K562 (cell line): ENCODE measurements at regions not wholly inside any gene's neighbourhood (a gene's known extent, or its start where the extent isn't known, plus 50 kb on each side); places are given as distances from the start of the nearest gene placed in this dataset.

ENCODE experiments used
- ATAC-seq: fragments of 200-7000 bp; cut with Tn5 transposase; 3 replicates; pipeline ENCODE4 v1.9.1; 2020; ENCODE audit warnings: moderate library complexity
- BruUV-seq: library from RNA; stranded (reverse); fragments of 400-500 nt; replicated peaks from 2 replicates; lab custom pipeline; 2021; lab: Mats Ljungman, UMichigan
- CTCF ChIA-PET: fragments of 300-600 bp; formaldehyde crosslinking; extraction: SDS; loops from one replicate; lab custom pipeline; 2021; ENCODE audit warnings: low intra/inter-chr PET ratio; lab: Yijun Ruan, JAX
- POLR2A ChIA-PET: fragments of 300-600, 350-650 bp; sonication (Branson Sonifier 250); formaldehyde crosslinking; extraction: SDS; loops from one replicate; lab custom pipeline; 2021; ENCODE audit warnings: antibody characterized with exemption, inconsistent platforms; lab: Yijun Ruan, JAX
- DNase-seq, 4 experiments: peaks; one replicate each; pipeline versions ENCODE4 v3.0.0 to v3.0.0-alpha.2; 2011 to 2018; ENCODE audit warnings: low spot score in 3 of 4, mixed read lengths in 3 of 4; ENCODE audit errors: extremely low read depth in 1 of 4
- FAIRE-seq: peaks from 2 replicates; lab custom pipeline; 2011; peaks lifted over from hg19 to GRCh38; lab: Jason Lieb, UNC
- H2AFZ ChIP-seq: 2 replicates; pipeline ENCODE4 v1.6.0; 2011; ENCODE audit warnings: low read depth, low read length, control low read depth, inconsistent platforms
- H3K27ac ChIP-seq: fragments of 200-600 bp; 3 replicates; pipeline ENCODE4 v1.8.0; 2011; ENCODE audit warnings: low read depth, mild to moderate bottlenecking, control low read depth, inconsistent platforms, low read length, moderate library complexity, mixed read lengths; ENCODE audit errors: extremely low read depth
- H3K27me3 ChIP-seq, 2 experiments: fragments of 300-600 bp in 1 of 2; 2 replicates in 1 of 2; 3 replicates in 1 of 2; pipeline versions ENCODE4 v1.6.0 to v1.8.0; 2011; ENCODE audit warnings: inconsistent platforms in 2 of 2, low read length in 2 of 2, mild to moderate bottlenecking in 1 of 2, mixed read lengths in 1 of 2, moderate library complexity in 1 of 2; ENCODE audit not compliant: control insufficient read depth in 2 of 2, insufficient read depth in 2 of 2
- H3K36me3 ChIP-seq: fragments of 300-600 bp; 3 replicates; pipeline ENCODE4 v1.8.0; 2011; ENCODE audit warnings: mild to moderate bottlenecking, low read length, inconsistent platforms; ENCODE audit not compliant: control insufficient read depth, insufficient read depth
- H3K4me1 ChIP-seq, 2 experiments: fragments of 200-600 bp in 1 of 2; replicated peaks in 1 of 2; 2 replicates in 1 of 2; 3 replicates in 1 of 2; pipeline versions ENCODE4 v1.5.1 to v1.8.0; 2011; ENCODE audit warnings: inconsistent platforms in 2 of 2, low read length in 2 of 2, mild to moderate bottlenecking in 1 of 2, mixed read lengths in 1 of 2, moderate library complexity in 1 of 2; ENCODE audit not compliant: control insufficient read depth in 2 of 2, insufficient read depth in 2 of 2
- H3K4me2 ChIP-seq: 2 replicates; pipeline ENCODE4 v1.6.1; 2011; ENCODE audit warnings: low read length, control low read depth, inconsistent platforms, mixed read lengths; ENCODE audit not compliant: insufficient read depth
- H3K4me3 ChIP-seq: fragments of 200-600 bp; sonication (generic), shearing (Covaris generic); 2 replicates; pipeline ENCODE4 v1.5.1; 2016; ENCODE audit warnings: control low read depth, inconsistent platforms
- H3K79me2 ChIP-seq: fragments of 200-600 bp; 3 replicates; pipeline ENCODE4 v1.8.0; 2011; ENCODE audit warnings: low read length, inconsistent platforms; ENCODE audit not compliant: control insufficient read depth, insufficient read depth
- H3K9ac ChIP-seq, 2 experiments: 2 replicates each; pipeline versions ENCODE4 v1.6.0 to v1.6.1; 2011; ENCODE audit warnings: low read depth in 2 of 2, low read length in 2 of 2, control low read depth in 1 of 2, inconsistent platforms in 1 of 2, mild to moderate bottlenecking in 1 of 2, mixed read lengths in 1 of 2; ENCODE audit not compliant: insufficient read depth in 1 of 2
- H3K9me1 ChIP-seq: one replicate; pipeline ENCODE4 v1.6.0; 2011; ENCODE audit warnings: inconsistent platforms, mild to moderate bottlenecking, low read length, moderate library complexity; ENCODE audit not compliant: control insufficient read depth, insufficient read depth
- H3K9me3 ChIP-seq: replicated peaks from 2 replicates; pipeline ENCODE4 v1.5.1; 2011; ENCODE audit warnings: low read depth, low read length, inconsistent platforms; ENCODE audit not compliant: control insufficient read depth, insufficient read depth
- H4K20me1 ChIP-seq: replicated peaks from 2 replicates; pipeline ENCODE4 v1.6.1; 2011; ENCODE audit warnings: low read length, inconsistent platforms, mixed read lengths; ENCODE audit not compliant: control insufficient read depth, insufficient read depth
- DNMT1 ChIP-seq: fragments of 450-650 bp; IDR thresholded peaks from 2 replicates; pipeline ENCODE4 v1.6.1; 2016; ENCODE audit warnings: antibody characterized with exemption, mild to moderate bottlenecking
- ESRRB ChIP-seq: fragments of 250-450 bp; sonication (Bioruptor Pico); IDR thresholded peaks from 2 replicates; pipeline ENCODE4 v1.5.0; 2020; ENCODE audit warnings: mild to moderate bottlenecking, moderate library complexity, borderline replicate concordance
- KDM1A ChIP-seq, 2 experiments: fragments of 450-650 bp; IDR thresholded peaks; 2 replicates each; pipeline ENCODE4 v1.6.1; 2016; ENCODE audit warnings: mild to moderate bottlenecking in 2 of 2
- NBN ChIP-seq: fragments of 450-650 bp; IDR thresholded peaks from 2 replicates; pipeline ENCODE4 v1.6.1; 2016; ENCODE audit warnings: low read depth, mild to moderate bottlenecking
- OTX1 ChIP-seq: fragments of 450-650 bp; formaldehyde crosslinking; IDR thresholded peaks from 2 replicates; pipeline ENCODE4 v1.4.0; 2022; ENCODE audit warnings: mild to moderate bottlenecking
- PHB2 ChIP-seq: fragments of 450-650 bp; IDR thresholded peaks from 2 replicates; pipeline ENCODE4 v1.6.1; 2017; ENCODE audit warnings: low read depth
- PHF20 ChIP-seq: fragments of 450-650 bp; IDR thresholded peaks from 2 replicates; pipeline ENCODE4 v1.6.1; 2018; ENCODE audit not compliant: partially characterized antibody
- RFX1 ChIP-seq: fragments of 450-650 bp; IDR thresholded peaks from 2 replicates; pipeline ENCODE4 v1.6.1; 2016; ENCODE audit warnings: mild to moderate bottlenecking, moderate library complexity
- SETDB1 ChIP-seq: IDR thresholded peaks from one replicate; pipeline ENCODE4 v1.6.1; 2012; ENCODE audit warnings: low read length, control low read depth, inconsistent platforms
- TCFL5 ChIP-seq: fragments of 250-450 bp; sonication (Bioruptor Pico); conservative IDR thresholded peaks from 2 replicates; pipeline ENCODE4 v1.6.1; 2021; ENCODE audit warnings: mild to moderate bottlenecking, moderate library complexity, matching md5 sums
- THAP7 ChIP-seq: fragments of 250-450 bp; sonication (Bioruptor Pico); IDR thresholded peaks from 2 replicates; pipeline ENCODE4 v1.5.0; 2021
- TSHZ1 ChIP-seq: fragments of 250-450 bp; sonication (Bioruptor Pico); IDR thresholded peaks from 2 replicates; pipeline ENCODE4 v1.4.0; 2020; ENCODE audit warnings: mild to moderate bottlenecking, moderate library complexity
- U2AF1 ChIP-seq: fragments of 200-400 bp; formaldehyde crosslinking; optimal IDR thresholded peaks from 2 replicates; pipeline ENCODE3; 2017; ENCODE audit warnings: mild to moderate bottlenecking, low read depth, low read length, moderate library complexity
- ZNF347 ChIP-seq: fragments of 450-650 bp; formaldehyde crosslinking; IDR thresholded peaks from 2 replicates; pipeline ENCODE4 v1.4.0; 2020; ENCODE audit warnings: low read depth, mild to moderate bottlenecking, moderate library complexity
- ZNF384 ChIP-seq: IDR thresholded peaks from 2 replicates; pipeline ENCODE4 v1.6.1; 2012; ENCODE audit warnings: low read depth, low read length, improper control_type of control experiment
- ZNF699 ChIP-seq: fragments of 250-450 bp; sonication (Bioruptor Pico); IDR thresholded peaks from 2 replicates; pipeline ENCODE4 v1.8.0; 2021; ENCODE audit warnings: mild to moderate bottlenecking, moderate library complexity; ENCODE audit not compliant: insufficient replicate concordance
- WGBS: fragments of 100-300 bp; shearing (Covaris generic); methylation state at CpG from one replicate; pipeline ENCODE4 v1.1.6; 2016; ENCODE audit warnings: low coverage, mixed read lengths; ENCODE audit not compliant: insufficient coverage; ENCODE audit errors: missing lambda C conversion rate; 5-methylcytosine and 5-hydroxymethylcytosine counted together
- in situ Hi-C: fragments of 300-500 bp; cut with MboI; formaldehyde crosslinking; loops from 4 replicates; pipeline ENCODE4 v1.15.0; 2018; ENCODE audit warnings: inconsistent platforms, mixed read lengths
- intact Hi-C: fragments of 100-400 bp; cut with micrococcal nuclease; formaldehyde crosslinking; loops from 2 replicates; pipeline ENCODE4 v1.14.2; 2022
- TF ChIP-seq, protein P1 (sequence below): fragments of 250-450 bp; sonication (Bioruptor Pico); IDR thresholded peaks from 2 replicates; pipeline ENCODE4 v1.5.0; 2020; ENCODE audit warnings: mild to moderate bottlenecking, borderline replicate concordance

DNA sequence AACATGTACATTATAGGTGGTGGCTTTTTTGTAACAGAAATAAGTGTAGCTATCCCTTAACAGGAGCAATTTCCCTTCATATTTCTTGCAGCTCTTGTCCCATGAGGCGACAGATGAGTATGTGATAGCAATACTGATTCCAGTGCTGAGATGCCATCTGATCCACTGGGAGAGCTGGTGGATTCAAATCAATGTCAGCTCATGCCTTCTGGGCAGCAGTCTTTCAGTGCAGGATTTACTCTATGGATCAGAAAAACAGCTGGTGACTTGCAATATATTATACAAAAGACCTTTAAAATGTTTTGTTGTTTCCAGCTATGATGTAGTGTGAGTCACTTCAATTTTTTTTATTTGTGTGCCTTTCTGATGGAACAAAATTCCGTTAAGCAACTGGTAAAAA is 259.9 kb upstream of the SASH1 start:
- BruUV-seq = no TSS peak
- ATAC-seq (no peak), DNase-seq (no peak), FAIRE-seq (no peak)
- POLR2A ChIA-PET = interaction anchor here (0.6 kb wide), 1 partner anchor 667 kb away, joined by 3 read pairs; no protein-coding TSS in a partner anchor
- intact Hi-C loops = no loop called here
- Histone ChIP-seq H2AFZ (no peak overlapping the region), H3K4me1 (no peaks in the 10 kb centered on the region), H3K27me3 (no peaks in the 10 kb centered on the region), H4K20me1 (no peaks in the 10 kb centered on the region), H3K79me2 (no peaks in the 10 kb centered on the region), H3K4me2 (no peak overlapping the region), H3K9me1 (no peaks in the 10 kb centered on the region), H3K4me3 (no peak overlapping the region), H3K36me3 (no peaks in the 10 kb centered on the region), H3K9ac (no peak overlapping the region), H3K27ac (no peak overlapping the region), H3K9me3 (no peaks in the 10 kb centered on the region)
- TF ChIP-seq PHB2 (no peak), OTX1 (CRISPR knock-in tag) (no peak), THAP7 (CRISPR knock-in tag) (no peak), ESRRB (no peak), ZNF384 (no peak), U2AF1 (no peak), PHF20 (no peak), DNMT1 (no peak), TCFL5 (CRISPR knock-in tag) (no peak), SETDB1 (no peak), TSHZ1 (no peak), RFX1 (no peak), ZNF699 (CRISPR knock-in tag) (no peak), NBN (no peak), ZNF347 (CRISPR knock-in tag) (no peak), KDM1A (IDR thresholded peaks at IDR 0.05) (no peak)
- TF ChIP-seq, protein P1, sequence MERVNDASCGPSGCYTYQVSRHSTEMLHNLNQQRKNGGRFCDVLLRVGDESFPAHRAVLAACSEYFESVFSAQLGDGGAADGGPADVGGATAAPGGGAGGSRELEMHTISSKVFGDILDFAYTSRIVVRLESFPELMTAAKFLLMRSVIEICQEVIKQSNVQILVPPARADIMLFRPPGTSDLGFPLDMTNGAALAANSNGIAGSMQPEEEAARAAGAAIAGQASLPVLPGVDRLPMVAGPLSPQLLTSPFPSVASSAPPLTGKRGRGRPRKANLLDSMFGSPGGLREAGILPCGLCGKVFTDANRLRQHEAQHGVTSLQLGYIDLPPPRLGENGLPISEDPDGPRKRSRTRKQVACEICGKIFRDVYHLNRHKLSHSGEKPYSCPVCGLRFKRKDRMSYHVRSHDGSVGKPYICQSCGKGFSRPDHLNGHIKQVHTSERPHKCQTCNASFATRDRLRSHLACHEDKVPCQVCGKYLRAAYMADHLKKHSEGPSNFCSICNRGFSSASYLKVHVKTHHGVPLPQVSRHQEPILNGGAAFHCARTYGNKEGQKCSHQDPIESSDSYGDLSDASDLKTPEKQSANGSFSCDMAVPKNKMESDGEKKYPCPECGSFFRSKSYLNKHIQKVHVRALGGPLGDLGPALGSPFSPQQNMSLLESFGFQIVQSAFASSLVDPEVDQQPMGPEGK (CRISPR knock-in tag) = no peak
- CTCF ChIA-PET = no interaction called here
- in situ Hi-C loops = no loop called here
- 0% methylated on average over 2 of the region's 2 CpGs for WGBS
